ENCODE measurements at regions not wholly inside any gene's neighbourhood (a gene's known extent, or its start where the extent isn't known, plus 50 kb on each side); places are given as distances from the start of the nearest gene placed in this dataset.
"Not testable (repeated sequence)": the region's sequence is repeated elsewhere in the genome, so short reads cannot be mapped to it uniquely, and the experiment has no call there.

DNA sequence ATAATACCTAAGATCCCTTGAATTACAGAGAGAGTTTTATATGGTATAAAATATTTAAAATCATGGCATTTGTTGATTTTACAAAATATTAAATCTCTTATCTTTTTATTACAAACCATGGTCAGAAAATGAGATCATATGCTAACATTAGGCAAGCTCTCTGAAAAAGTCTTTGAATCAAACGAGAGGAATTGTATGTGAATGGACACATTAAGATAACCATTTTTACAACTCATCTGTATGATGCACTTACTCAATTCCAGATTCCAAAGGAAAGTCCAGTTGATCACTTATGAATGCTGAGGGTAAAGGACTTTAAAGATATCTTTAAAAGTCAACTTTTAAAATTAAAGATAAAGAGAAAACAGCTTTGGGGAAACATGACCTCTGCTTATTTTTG, 83.5 kb upstream of the LUZP2 start:
- no peak for DNase-seq

DNA sequence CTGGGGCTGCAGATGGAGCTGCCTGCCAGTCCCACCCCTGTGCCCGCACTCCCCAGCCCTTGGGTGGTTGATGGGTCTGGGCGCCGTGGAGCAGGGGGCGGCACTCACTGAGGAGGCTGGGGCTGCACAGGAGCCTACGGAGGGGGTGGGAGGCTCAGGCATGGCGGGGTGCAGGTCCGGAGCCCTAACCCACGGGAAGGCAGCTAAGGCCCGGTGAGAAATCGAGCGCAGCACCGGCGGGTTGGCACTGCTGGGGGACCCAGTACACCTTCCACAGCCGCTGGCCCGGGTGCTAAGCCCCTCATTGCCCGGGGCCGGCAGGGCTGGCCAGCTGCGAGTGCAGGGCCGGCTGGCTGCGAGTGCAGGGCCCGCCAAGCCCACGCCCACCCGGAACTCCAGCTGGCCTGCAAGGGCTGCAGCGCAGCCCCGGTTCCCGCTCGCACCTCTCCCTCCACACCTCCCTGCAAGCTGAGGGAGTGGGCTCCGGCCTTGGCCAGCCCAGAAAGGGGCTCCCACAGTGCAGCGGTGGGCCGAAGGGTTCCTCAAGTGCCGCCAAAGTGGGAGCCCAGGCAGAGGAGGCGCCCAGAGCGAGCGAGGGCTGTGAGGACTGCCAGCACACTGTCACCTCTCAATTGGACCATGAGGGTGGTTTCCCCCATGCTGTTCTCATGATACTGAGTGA, 80.8 kb upstream of the LUZP2 start:
- DNase-seq, result not testable (repeated sequence)

DNA sequence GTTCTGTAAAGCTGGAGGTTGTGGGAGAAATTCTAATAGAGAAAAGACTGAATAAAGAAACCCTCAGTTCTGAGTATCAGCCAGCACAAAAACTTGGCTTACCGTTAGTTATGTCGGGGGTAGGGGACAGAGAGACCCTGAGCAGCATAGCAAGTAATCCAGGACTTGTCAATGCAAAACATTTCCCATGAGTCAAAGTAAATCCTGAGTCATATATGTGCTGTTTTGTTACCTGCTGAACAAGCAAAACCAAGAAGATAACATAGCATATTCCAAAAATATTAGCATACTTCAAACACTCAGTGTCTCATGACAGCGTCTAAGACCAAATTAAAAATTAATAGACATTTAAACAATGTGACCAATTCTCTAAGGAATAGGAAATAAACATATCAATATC, 75.1 kb upstream of the LUZP2 start:
- no peak for DNase-seq

DNA sequence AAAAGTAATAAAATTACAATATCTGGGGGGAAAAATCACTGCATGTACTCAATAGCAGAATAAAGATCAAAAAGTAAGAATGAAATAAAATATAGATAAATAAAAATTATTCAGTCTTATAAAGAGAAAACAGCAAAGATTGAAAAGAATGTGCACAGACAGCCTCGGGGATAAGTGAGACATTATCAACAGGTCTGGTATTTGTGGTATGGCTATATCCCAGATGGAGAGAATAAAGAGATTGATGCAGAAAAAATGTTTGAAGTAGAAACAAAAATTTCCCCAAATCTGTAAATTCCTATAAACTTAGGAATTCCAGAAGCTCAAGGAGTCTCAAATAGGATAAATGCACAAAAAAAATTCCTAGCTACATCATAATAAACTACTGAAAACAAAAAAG, 74.5 kb upstream of the LUZP2 start:
- no peak for DNase-seq

DNA sequence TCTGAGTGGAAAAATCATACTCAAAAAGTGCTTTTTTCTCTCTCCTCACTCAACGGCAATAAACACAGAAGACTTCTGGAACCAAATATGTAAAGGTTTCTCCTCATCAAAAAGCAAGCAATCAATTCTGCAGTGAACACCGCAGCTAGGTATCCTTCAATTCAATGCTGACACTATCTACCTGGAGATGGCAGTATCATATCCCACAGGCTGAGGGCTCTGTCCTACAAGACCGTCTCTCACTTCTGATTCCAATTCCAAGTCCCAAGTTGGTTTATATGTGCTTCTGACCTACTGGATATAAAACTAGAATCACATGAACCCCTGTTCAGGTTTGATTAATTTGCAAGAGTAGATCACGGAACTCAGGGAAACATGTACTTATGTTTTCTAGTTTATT, 59.7 kb upstream of the LUZP2 start:
- DNase-seq, result no peak
